ENCODE measurements at regions not wholly inside any gene's neighbourhood (a gene's known extent, or its start where the extent isn't known, plus 50 kb on each side); places are given as distances from the start of the nearest gene placed in this dataset.

- no peaks in the 10 kb centered on the region for H3K9me3 ChIP-seq (ENCODE audit: control insufficient read depth in 4 of 4, low read length in 3 of 4)
- no peaks in the 10 kb centered on the region for H3K27me3 ChIP-seq (ENCODE audit: control insufficient read depth in 4 of 4, insufficient read depth in 4 of 4, low read length in 3 of 4)
- H3K4me3 ChIP-seq (ENCODE audit: low read depth in 1 of 3, low read length in 3 of 3) = no peak overlapping the region
- no peak overlapping the region for H3K27ac ChIP-seq (ENCODE audit: low read depth in 1 of 2, low read length in 2 of 2)
- WGBS = 97% methylated on average over 2 of the region's 2 CpGs
- no peaks in the 10 kb centered on the region for H3K36me3 ChIP-seq (ENCODE audit: control insufficient read depth in 4 of 4, insufficient read depth in 3 of 4, low read depth in 1 of 4, low read length in 3 of 4)
- DNase-seq (ENCODE audit: low spot score) = no peak
- no peaks in the 10 kb centered on the region for H3K4me1 ChIP-seq (ENCODE audit: control insufficient read depth in 4 of 4, insufficient read depth in 4 of 4, low read length in 3 of 4)
- TF ChIP-seq RAD21 (IDR thresholded peaks at IDR 0.05) = no peak
- no peak for TF ChIP-seq NR2F2 (IDR thresholded peaks at IDR 0.05)
- TF ChIP-seq FOXA2 (IDR thresholded peaks at IDR 0.05) = no peak
- TF ChIP-seq, protein P1, sequence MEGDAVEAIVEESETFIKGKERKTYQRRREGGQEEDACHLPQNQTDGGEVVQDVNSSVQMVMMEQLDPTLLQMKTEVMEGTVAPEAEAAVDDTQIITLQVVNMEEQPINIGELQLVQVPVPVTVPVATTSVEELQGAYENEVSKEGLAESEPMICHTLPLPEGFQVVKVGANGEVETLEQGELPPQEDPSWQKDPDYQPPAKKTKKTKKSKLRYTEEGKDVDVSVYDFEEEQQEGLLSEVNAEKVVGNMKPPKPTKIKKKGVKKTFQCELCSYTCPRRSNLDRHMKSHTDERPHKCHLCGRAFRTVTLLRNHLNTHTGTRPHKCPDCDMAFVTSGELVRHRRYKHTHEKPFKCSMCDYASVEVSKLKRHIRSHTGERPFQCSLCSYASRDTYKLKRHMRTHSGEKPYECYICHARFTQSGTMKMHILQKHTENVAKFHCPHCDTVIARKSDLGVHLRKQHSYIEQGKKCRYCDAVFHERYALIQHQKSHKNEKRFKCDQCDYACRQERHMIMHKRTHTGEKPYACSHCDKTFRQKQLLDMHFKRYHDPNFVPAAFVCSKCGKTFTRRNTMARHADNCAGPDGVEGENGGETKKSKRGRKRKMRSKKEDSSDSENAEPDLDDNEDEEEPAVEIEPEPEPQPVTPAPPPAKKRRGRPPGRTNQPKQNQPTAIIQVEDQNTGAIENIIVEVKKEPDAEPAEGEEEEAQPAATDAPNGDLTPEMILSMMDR (IDR thresholded peaks at IDR 0.05; ENCODE audit: low read depth, low read length, missing input control) = no peak
- TF ChIP-seq GABPA (IDR thresholded peaks at IDR 0.05 in 1 of 2, conservative IDR thresholded peaks at IDR 0.05 in 1 of 2) = no peak
- no peak for TF ChIP-seq EGR1 (IDR thresholded peaks at IDR 0.05; ENCODE audit: low read depth in 2 of 2)
- no peak for TF ChIP-seq SP1 (IDR thresholded peaks at IDR 0.05)
- no peak for TF ChIP-seq ATF3 (IDR thresholded peaks at IDR 0.05)
- no peak for TF ChIP-seq RXRA (IDR thresholded peaks at IDR 0.05)
- TF ChIP-seq YY1 (IDR thresholded peaks at IDR 0.05) = no peak
- TF ChIP-seq MAX (IDR thresholded peaks at IDR 0.05) = no peak
- no peak for TF ChIP-seq REST (IDR thresholded peaks at IDR 0.05)
- H3K9ac ChIP-seq (ENCODE audit: low read depth in 1 of 2, low read length in 2 of 2) = no peak overlapping the region
Measured at GRCh38 chr7:12865593-12865992, 178.2 kb downstream of the ARL4A start.

DNA sequence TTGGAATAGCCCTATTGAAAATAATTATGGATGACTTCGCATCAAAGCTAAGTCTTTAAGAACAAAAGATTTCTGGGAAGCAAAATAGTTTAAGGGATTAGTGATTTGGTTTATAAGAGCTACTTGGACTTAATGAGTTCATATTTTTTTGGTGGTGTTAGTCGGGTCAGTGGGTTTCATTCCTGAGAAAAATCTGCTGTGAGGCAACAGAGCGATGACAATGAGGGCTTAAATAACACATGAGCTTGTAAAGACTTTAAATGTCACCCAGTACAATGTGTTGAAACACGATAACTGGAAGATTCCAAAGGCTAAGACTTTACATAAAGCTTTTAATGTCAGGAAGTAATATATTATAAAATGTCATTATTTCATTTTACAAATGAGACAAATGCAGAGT lies 178.8 kb downstream of the ARL4A start:
- Histone ChIP-seq H3K36me3 (ENCODE audit: control insufficient read depth in 4 of 4, insufficient read depth in 3 of 4, low read depth in 1 of 4, low read length in 3 of 4) (no peaks in the 10 kb centered on the region), H3K4me1 (ENCODE audit: control insufficient read depth in 4 of 4, insufficient read depth in 4 of 4, low read length in 3 of 4) (no peaks in the 10 kb centered on the region), H3K27me3 (ENCODE audit: control insufficient read depth in 4 of 4, insufficient read depth in 4 of 4, low read length in 3 of 4) (no peaks in the 10 kb centered on the region), H3K9ac (ENCODE audit: low read depth in 1 of 2, low read length in 2 of 2) (no peak overlapping the region), H3K9me3 (ENCODE audit: control insufficient read depth in 4 of 4, low read length in 3 of 4) (no peaks in the 10 kb centered on the region), H3K27ac (ENCODE audit: low read depth in 1 of 2, low read length in 2 of 2) (no peak overlapping the region), H3K4me3 (ENCODE audit: low read depth in 1 of 3, low read length in 3 of 3) (no peak overlapping the region)
- no peak for TF ChIP-seq YY1 (IDR thresholded peaks at IDR 0.05)
- TF ChIP-seq JUND (IDR thresholded peaks at IDR 0.05) = no peak
- TF ChIP-seq REST (IDR thresholded peaks at IDR 0.05) = no peak
- TF ChIP-seq, protein P2, sequence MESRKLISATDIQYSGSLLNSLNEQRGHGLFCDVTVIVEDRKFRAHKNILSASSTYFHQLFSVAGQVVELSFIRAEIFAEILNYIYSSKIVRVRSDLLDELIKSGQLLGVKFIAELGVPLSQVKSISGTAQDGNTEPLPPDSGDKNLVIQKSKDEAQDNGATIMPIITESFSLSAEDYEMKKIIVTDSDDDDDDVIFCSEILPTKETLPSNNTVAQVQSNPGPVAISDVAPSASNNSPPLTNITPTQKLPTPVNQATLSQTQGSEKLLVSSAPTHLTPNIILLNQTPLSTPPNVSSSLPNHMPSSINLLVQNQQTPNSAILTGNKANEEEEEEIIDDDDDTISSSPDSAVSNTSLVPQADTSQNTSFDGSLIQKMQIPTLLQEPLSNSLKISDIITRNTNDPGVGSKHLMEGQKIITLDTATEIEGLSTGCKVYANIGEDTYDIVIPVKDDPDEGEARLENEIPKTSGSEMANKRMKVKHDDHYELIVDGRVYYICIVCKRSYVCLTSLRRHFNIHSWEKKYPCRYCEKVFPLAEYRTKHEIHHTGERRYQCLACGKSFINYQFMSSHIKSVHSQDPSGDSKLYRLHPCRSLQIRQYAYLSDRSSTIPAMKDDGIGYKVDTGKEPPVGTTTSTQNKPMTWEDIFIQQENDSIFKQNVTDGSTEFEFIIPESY (IDR thresholded peaks at IDR 0.05) = no peak
- no peak for TF ChIP-seq MAX (IDR thresholded peaks at IDR 0.05)
- TF ChIP-seq ATF3 (IDR thresholded peaks at IDR 0.05) = no peak
- DNase-seq (ENCODE audit: low spot score) = no peak
- 91% methylated on average over 4 of the region's 4 CpGs for WGBS

All from liver (tissue), 8 donors.